Neural crest cell (in vitro differentiated cells): ENCODE measurements at regions not wholly inside any gene's neighbourhood (a gene's known extent, or its start where the extent isn't known, plus 50 kb on each side); places are given as distances from the start of the nearest gene placed in this dataset.

Experiments used
- DNase-seq: peaks from one replicate; pipeline ENCODE4 v3.0.0; 2021; ENCODE audit warnings: low read depth, mixed read lengths, low spot score
- H3K27ac Mint-ChIP-seq: one replicate; pipeline ENCODE4 v1.8.0; 2021; ENCODE audit warnings: mild to moderate bottlenecking, mixed read lengths; ENCODE audit not compliant: unreplicated experiment
- H3K27me3 Mint-ChIP-seq: 2 replicates; pipeline ENCODE4 v1.8.0; 2021; ENCODE audit warnings: low read depth, mild to moderate bottlenecking, mixed read lengths
- H3K36me3 Mint-ChIP-seq: 2 replicates; pipeline ENCODE4 v1.8.0; 2021; ENCODE audit warnings: low read depth, mild to moderate bottlenecking, mixed read lengths
- H3K4me1 Mint-ChIP-seq: 2 replicates; pipeline ENCODE4 v1.8.0; 2021; ENCODE audit warnings: mixed read lengths
- H3K4me3 Mint-ChIP-seq: one replicate; pipeline ENCODE4 v1.8.0; 2021; ENCODE audit warnings: mild to moderate bottlenecking, mixed read lengths
- H3K9me3 Mint-ChIP-seq: 2 replicates; pipeline ENCODE4 v1.8.0; 2021; ENCODE audit warnings: mixed read lengths
- CTCF ChIP-seq: fragments of 200-600 bp; sonication (generic); conservative IDR thresholded peaks from 2 replicates; pipeline ENCODE4 v1.5.0; 2021; ENCODE audit warnings: antibody characterized with exemption, mild to moderate bottlenecking

GRCh38 chr6:67630146-67630545 lies 1004.9 kb upstream of the ADGRB3 start:
- H3K27me3 Mint-ChIP-seq, result no peaks in the 10 kb centered on the region
- H3K27ac Mint-ChIP-seq, result no peak overlapping the region
- no peak for TF ChIP-seq CTCF
- H3K9me3 Mint-ChIP-seq, result peaks cover 10% of the 10 kb centered on the region
- no peaks in the 10 kb centered on the region for H3K4me1 Mint-ChIP-seq
- DNase-seq, result no peak
- H3K36me3 Mint-ChIP-seq, result no peaks in the 10 kb centered on the region
- no peak overlapping the region for H3K4me3 Mint-ChIP-seq

DNA sequence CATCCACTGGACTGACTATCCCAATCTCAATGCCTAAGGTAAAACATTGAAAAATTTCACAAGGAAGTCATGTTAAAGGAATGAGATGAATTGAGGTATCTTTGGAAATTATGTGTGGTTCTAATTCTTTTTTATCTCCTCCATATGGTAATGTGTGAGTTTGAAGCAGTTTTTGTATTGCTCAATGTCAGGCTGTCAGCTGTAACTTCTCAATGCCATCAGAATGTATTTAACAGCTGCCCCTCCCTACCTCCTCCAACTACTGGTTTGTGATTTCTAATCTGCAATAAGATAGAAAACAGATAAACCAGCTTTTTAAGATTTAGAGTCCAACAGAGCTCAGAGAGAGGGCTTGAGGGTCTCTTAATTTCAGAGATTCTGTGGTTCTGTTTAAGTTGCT lies 1005.8 kb upstream of the ADGRB3 start:
- no peaks in the 10 kb centered on the region for H3K36me3 Mint-ChIP-seq
- no peak overlapping the region for H3K27ac Mint-ChIP-seq
- no peaks in the 10 kb centered on the region for H3K4me1 Mint-ChIP-seq
- no peak overlapping the region for H3K4me3 Mint-ChIP-seq
- TF ChIP-seq CTCF, result no peak
- no peak for DNase-seq
- H3K27me3 Mint-ChIP-seq, result no peaks in the 10 kb centered on the region
- H3K9me3 Mint-ChIP-seq, result peaks cover 6% of the 10 kb centered on the region

DNA sequence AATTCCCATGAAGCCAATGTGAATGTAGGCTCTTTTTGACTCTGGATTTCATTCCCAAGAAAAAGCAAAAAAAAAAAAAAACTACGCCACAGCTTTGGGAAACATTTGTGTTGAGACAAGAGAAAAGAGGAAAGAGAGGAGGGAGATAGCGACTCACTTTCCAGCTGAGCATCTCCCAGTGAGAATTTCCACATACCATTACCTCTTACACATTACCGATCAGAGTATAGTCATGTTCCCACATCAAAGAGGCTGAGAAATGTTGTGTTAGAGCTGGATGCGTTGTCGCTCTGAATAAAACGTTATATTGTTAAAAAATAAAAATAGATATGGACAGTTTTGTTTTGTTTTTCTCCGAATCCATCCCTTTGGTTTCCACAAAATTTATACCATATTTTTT lies 1019.3 kb upstream of the ADGRB3 start:
- no peak for TF ChIP-seq CTCF
- Mint-ChIP-seq H3K4me3 (no peak overlapping the region), H3K27ac (no peak overlapping the region), H3K27me3 (no peaks in the 10 kb centered on the region), H3K36me3 (no peaks in the 10 kb centered on the region), H3K9me3 (peaks cover 2% of the 10 kb centered on the region), H3K4me1 (no peaks in the 10 kb centered on the region)
- no peak for DNase-seq

DNA sequence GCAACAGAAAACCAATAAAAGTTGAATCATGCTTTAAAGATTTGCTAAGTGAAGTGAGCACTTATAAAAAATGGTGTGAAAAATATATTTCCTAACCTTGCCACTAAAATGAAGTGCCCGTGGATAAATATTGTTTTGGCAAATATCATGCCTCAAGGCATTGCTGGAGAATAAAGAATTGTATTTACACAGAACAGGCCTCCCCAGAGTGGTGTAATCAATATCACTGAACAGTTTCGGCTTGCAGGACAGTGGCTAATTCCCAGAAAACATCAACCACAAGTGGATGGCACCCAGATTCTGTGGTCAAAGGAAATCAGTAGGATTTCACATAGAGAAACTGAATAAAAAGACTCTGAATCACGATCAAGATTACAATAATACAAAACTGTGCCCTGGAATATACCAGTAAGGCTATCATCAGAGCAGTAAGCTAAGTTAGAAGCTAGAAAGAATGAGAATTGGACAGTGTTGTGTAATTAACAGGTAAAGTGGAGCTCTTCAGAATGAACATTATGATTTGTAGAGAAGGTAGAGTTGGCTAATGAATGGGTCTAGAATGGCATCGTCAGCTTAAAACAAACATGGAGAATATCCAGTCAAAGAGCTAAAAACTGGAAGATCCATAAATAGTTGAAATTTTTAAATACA lies 1026.9 kb upstream of the ADGRB3 start:
- Mint-ChIP-seq H3K4me3 (no peak overlapping the region), H3K27ac (no peak overlapping the region), H3K4me1 (no peaks in the 10 kb centered on the region), H3K36me3 (no peaks in the 10 kb centered on the region), H3K27me3 (no peaks in the 10 kb centered on the region), H3K9me3 (peaks cover 2% of the 10 kb centered on the region)
- DNase-seq, result no peak
- TF ChIP-seq CTCF, result no peak

DNA sequence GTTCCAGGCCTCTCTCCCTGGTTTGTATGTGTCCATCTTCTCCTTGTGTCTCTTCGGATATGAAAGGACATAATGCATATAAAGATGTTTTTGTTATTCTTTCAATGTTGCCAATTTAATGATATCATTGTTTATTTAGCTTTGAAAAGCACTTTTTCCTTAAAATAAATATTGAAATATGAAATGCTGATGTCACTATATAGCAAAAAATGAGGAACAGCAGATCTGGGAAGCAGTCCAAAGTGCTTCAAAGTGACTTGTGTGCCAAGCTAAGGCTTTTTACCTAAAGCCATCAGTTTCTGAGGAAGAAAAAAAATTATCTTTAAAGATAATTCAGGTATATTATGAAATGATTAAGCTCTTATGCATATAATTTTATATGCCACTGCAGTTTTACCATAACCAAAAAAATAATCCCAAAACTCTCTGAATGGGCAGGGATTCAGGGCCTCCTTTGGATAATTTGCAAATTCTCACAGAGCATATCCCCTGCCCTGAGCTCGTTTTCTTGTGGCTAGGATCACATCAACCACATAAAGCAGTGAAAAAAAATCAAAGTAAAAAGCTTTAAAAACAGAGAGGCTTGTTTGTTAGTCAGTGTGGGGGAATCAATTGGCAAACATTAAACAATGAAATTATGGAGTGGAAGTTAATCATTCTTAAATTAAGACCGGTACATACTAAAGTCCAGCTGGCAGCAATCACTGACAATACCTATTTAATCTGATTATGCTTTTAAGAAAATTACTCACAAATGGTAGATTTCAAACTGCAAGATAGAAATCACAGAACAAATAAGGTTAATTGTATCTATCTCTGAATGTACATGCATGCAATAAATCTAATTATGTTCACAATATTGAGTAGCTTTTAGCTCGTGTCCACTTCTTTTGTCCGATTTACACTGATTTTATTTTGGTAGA lies 1027.9 kb upstream of the ADGRB3 start:
- H3K27ac Mint-ChIP-seq, result no peak overlapping the region
- no peak for DNase-seq
- peaks cover 2% of the 10 kb centered on the region for H3K9me3 Mint-ChIP-seq
- no peaks in the 10 kb centered on the region for H3K36me3 Mint-ChIP-seq
- no peaks in the 10 kb centered on the region for H3K4me1 Mint-ChIP-seq
- H3K4me3 Mint-ChIP-seq, result no peak overlapping the region
- no peaks in the 10 kb centered on the region for H3K27me3 Mint-ChIP-seq
- no peak for TF ChIP-seq CTCF
